ENCODE measurements at regions not wholly inside any gene's neighbourhood (a gene's known extent, or its start where the extent isn't known, plus 50 kb on each side); places are given as distances from the start of the nearest gene placed in this dataset.

DNA sequence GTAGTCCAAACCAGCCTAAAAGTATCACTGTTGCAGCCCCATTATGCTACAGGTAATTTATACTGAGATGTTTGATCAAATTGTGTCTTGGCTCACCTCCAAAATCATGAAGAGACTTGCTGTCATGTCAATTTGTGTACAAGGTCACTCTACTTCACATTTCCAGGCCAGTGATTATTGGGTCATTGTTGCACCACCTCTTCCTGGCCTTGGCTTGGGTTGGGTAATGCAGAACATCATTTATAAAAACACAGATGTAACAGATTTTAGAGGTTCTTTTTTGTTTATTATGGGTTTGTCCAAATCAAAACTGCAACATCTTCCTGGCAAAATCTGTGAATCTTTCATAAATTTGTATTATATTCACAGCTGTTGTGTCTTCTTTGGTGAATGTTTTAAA is 459.5 kb downstream of the ANKRD50 start:
- TF ChIP-seq, protein P1, sequence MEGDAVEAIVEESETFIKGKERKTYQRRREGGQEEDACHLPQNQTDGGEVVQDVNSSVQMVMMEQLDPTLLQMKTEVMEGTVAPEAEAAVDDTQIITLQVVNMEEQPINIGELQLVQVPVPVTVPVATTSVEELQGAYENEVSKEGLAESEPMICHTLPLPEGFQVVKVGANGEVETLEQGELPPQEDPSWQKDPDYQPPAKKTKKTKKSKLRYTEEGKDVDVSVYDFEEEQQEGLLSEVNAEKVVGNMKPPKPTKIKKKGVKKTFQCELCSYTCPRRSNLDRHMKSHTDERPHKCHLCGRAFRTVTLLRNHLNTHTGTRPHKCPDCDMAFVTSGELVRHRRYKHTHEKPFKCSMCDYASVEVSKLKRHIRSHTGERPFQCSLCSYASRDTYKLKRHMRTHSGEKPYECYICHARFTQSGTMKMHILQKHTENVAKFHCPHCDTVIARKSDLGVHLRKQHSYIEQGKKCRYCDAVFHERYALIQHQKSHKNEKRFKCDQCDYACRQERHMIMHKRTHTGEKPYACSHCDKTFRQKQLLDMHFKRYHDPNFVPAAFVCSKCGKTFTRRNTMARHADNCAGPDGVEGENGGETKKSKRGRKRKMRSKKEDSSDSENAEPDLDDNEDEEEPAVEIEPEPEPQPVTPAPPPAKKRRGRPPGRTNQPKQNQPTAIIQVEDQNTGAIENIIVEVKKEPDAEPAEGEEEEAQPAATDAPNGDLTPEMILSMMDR (conservative IDR thresholded peaks at IDR 0.05 in 1 of 2, IDR thresholded peaks at IDR 0.05 in 1 of 2; ENCODE audit: extremely low read depth in 1 of 2, insufficient read depth in 1 of 2, low read depth in 1 of 2, low read length in 2 of 2): no peak
- TF ChIP-seq EZH2 (IDR thresholded peaks at IDR 0.05; ENCODE audit: borderline replicate concordance, low read length): no peak
